OCI-LY3 (cell line): ENCODE measurements at regions not wholly inside any gene's neighbourhood (a gene's known extent, or its start where the extent isn't known, plus 50 kb on each side); places are given as distances from the start of the nearest gene placed in this dataset.

Experiments
- CTCF ChIP-seq: fragments of 200-600, 300-600 bp; sonication (generic); IDR thresholded peaks from 2 replicates; pipeline ENCODE4 v1.5.1; 2014; ENCODE audit warnings: antibody characterized with exemption, low read length, low read depth
- EZH2phosphoT487 ChIP-seq: fragments of 200-600 bp; shearing (Covaris generic); IDR thresholded peaks from 2 replicates; pipeline ENCODE4 v1.6.1; 2018; ENCODE audit warnings: antibody characterized with exemption, mixed run types, low read depth

GRCh38 chr14:54047645-54048308, 91.2 kb upstream of the BMP4 start:
- TF ChIP-seq CTCF (no peak), EZH2phosphoT487 (no peak)
